ENCODE measurements at regions not wholly inside any gene's neighbourhood (a gene's known extent, or its start where the extent isn't known, plus 50 kb on each side); places are given as distances from the start of the nearest gene placed in this dataset.

- ATAC-seq (no peak), DNase-seq (ENCODE audit: low read depth, low spot score) (no peak)
- ChIA-PET CTCF (no interaction called here), POLR2A (no interaction called here), RAD21 (ENCODE audit: low non-redundant PET in 1 of 2, low total read pairs in 2 of 2, uncharacterized antibody in 2 of 2, unreplicated experiment in 2 of 2) (no interaction called here)
- Histone ChIP-seq H3K36me3 (ENCODE audit: control insufficient read depth in 1 of 2, insufficient read depth in 2 of 2, low read length in 2 of 2) (no peaks in the 10 kb centered on the region), H3K9ac (ENCODE audit: low read length) (no peak overlapping the region), H3K9me2 (ENCODE audit: insufficient read depth) (no peaks in the 10 kb centered on the region), H3K4me3 (replicated peaks in 1 of 2; ENCODE audit: low read depth in 1 of 2, low read length in 2 of 2) (no peak overlapping the region), H3K9me3 (ENCODE audit: control insufficient read depth in 1 of 2, insufficient read depth in 1 of 2, low read depth in 1 of 2, low read length in 2 of 2) (no peaks in the 10 kb centered on the region), H3K79me2 (ENCODE audit: insufficient read depth, low read length) (no peaks in the 10 kb centered on the region), H3K27me3 (ENCODE audit: insufficient read depth, low read length) (peaks cover 61% of the 10 kb centered on the region), H3K27ac (ENCODE audit: low read depth, low read length) (no peak overlapping the region), H3K4me1 (ENCODE audit: control insufficient read depth in 1 of 2, insufficient read depth in 2 of 2, low read length in 2 of 2) (no peaks in the 10 kb centered on the region), H2AFZ (ENCODE audit: low read depth, low read length, poor library complexity, severe bottlenecking) (no peak overlapping the region), H4K20me1 (ENCODE audit: insufficient read depth) (no peaks in the 10 kb centered on the region), H3K4me2 (ENCODE audit: low read length) (no peak overlapping the region)
- TF ChIP-seq ELF1 (IDR thresholded peaks at IDR 0.05; ENCODE audit: borderline replicate concordance, low read depth) (no peak), CTCF (IDR thresholded peaks at IDR 0.05 in 2 of 3, conservative IDR thresholded peaks at IDR 0.05 in 1 of 3; ENCODE audit: borderline replicate concordance in 1 of 3, insufficient read depth in 1 of 3, low read depth in 2 of 3, low read length in 2 of 3) (no peak), REST (IDR thresholded peaks at IDR 0.05; ENCODE audit: low read depth) (no peak), SIN3A (IDR thresholded peaks at IDR 0.05; ENCODE audit: low read depth) (no peak), SP1 (IDR thresholded peaks at IDR 0.05; ENCODE audit: low read depth) (no peak), MAX (IDR thresholded peaks at IDR 0.05) (no peak), JUND (IDR thresholded peaks at IDR 0.05) (no peak), CBX3 (IDR thresholded peaks at IDR 0.05; ENCODE audit: low read depth) (no peak), YY1 (IDR thresholded peaks at IDR 0.05; ENCODE audit: extremely low read depth, insufficient replicate concordance, low read depth, low read length) (no peak), POLR2AphosphoS5 (IDR thresholded peaks at IDR 0.05; ENCODE audit: low read depth, low read length) (no peak), CEBPB (IDR thresholded peaks at IDR 0.05; ENCODE audit: low read depth) (no peak), POLR2A (IDR thresholded peaks at IDR 0.05; ENCODE audit: borderline replicate concordance, extremely low read depth, insufficient read depth, insufficient read length) (no peak), ZBTB33 (IDR thresholded peaks at IDR 0.05; ENCODE audit: extremely low read depth, insufficient replicate concordance, low read length) (no peak), ZNF274 (IDR thresholded peaks at IDR 0.05; ENCODE audit: low read depth, low read length) (no peak), RAD21 (IDR thresholded peaks at IDR 0.05; ENCODE audit: low read depth) (no peak), FOSL1 (IDR thresholded peaks at IDR 0.05; ENCODE audit: low read depth) (no peak), SRF (IDR thresholded peaks at IDR 0.05; ENCODE audit: low read depth) (no peak), EGR1 (IDR thresholded peaks at IDR 0.05; ENCODE audit: low read depth) (no peak), EZH2 (IDR thresholded peaks at IDR 0.05) (no peak), EZH2phosphoT487 (IDR thresholded peaks at IDR 0.05; ENCODE audit: borderline replicate concordance) (no peak)
- BruUV-seq (replicated peaks), result no TSS peak
- intact Hi-C loops (cut with micrococcal nuclease), result loop anchor here (10.0 kb wide), 1 partner anchor 838 kb away; no protein-coding TSS in a partner anchor
Observed at GRCh38 chr4:174152717-174153466, 130.6 kb downstream of the FBXO8 start.
